ENCODE measurements at regions not wholly inside any gene's neighbourhood (a gene's known extent, or its start where the extent isn't known, plus 50 kb on each side); places are given as distances from the start of the nearest gene placed in this dataset.

DNA sequence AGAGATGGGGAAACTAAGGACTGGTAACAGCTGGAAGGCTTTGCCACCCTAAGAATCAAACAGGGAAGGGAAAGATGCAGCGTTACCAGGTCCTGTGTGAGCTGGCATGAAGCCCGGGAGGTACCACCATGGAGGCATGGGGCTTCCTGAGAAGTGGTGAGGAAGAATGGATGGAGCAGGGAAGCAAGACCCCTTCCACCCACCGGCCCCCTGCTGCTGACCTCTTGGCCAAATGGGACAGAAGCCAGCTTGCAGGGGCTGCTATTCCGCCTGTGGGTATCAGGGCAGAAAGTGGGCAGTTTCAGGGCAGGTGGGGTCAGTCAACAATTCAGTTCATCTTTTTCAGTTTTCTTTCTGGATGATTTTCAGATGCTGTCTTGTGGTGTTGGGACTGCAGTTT is 1099.9 kb downstream of the TBC1D22A start:
- ATAC-seq (ENCODE audit: low read depth), result no peak

More for the DNA sequence above, 1099.9 kb downstream of the TBC1D22A start:
- Histone ChIP-seq H3K23ac (ENCODE audit: low read depth, low read length) (no peak overlapping the region), H2BK20ac (ENCODE audit: low read depth, low read length) (no peak overlapping the region), H4K8ac (ENCODE audit: low read depth in 2 of 2, low read length in 2 of 2) (no peak overlapping the region), H3K27me3 (ENCODE audit: control insufficient read depth, insufficient read depth, low read length) (no peaks in the 10 kb centered on the region), H3K79me1 (ENCODE audit: low read depth in 1 of 2, low read length in 2 of 2) (no peaks in the 10 kb centered on the region), H3K27ac (ENCODE audit: insufficient read depth, low read length) (no peak overlapping the region), H3K9me1 (ENCODE audit: insufficient read depth, low read length) (no peaks in the 10 kb centered on the region), H3K18ac (ENCODE audit: low read depth, low read length) (no peak overlapping the region), H4K5ac (ENCODE audit: low read depth, low read length) (no peak overlapping the region), H3K14ac (replicated peaks; ENCODE audit: low read depth, low read length) (no peak overlapping the region), H3K9me3 (ENCODE audit: control insufficient read depth, insufficient read depth, low read length) (peaks cover 20% of the 10 kb centered on the region), H3K4ac (ENCODE audit: low read depth, low read length) (no peak overlapping the region), H2AK5ac (ENCODE audit: low read depth, low read length) (no peak overlapping the region), H2BK120ac (ENCODE audit: low read depth, low read length) (no peak overlapping the region), H3K4me1 (ENCODE audit: control insufficient read depth, insufficient read depth, low read length) (no peaks in the 10 kb centered on the region), H2BK15ac (ENCODE audit: low read depth, low read length) (no peak overlapping the region), H3K4me2 (ENCODE audit: low read depth, low read length) (no peak overlapping the region), H2BK5ac (ENCODE audit: low read depth, low read length, poor library complexity, severe bottlenecking) (no peak overlapping the region), H3K9ac (ENCODE audit: low read depth, low read length) (no peak overlapping the region), H3K4me3 (ENCODE audit: insufficient read depth, low read depth, low read length) (no peak overlapping the region), H4K91ac (ENCODE audit: insufficient read depth, low read depth, low read length) (no peak overlapping the region), H4K20me1 (ENCODE audit: insufficient read depth, low read length) (no peaks in the 10 kb centered on the region), H2AFZ (replicated peaks; ENCODE audit: low read length, poor library complexity) (no peak overlapping the region), H3K36me3 (ENCODE audit: control insufficient read depth, insufficient read depth, low read length) (no peaks in the 10 kb centered on the region), H2AK9ac (replicated peaks; ENCODE audit: low read depth, low read length, poor library complexity) (no peak overlapping the region), H3K56ac (ENCODE audit: extremely low read depth, insufficient read depth, low read length) (no peak overlapping the region)
- dilution Hi-C loops (cut with HindIII; ENCODE audit: low sequenced_read_pairs, unreplicated experiment), result no loop called here
- BruUV-seq (replicated peaks), result no TSS peak
- TF ChIP-seq RCOR1 (IDR thresholded peaks at IDR 0.05; ENCODE audit: insufficient replicate concordance, low read length) (no peak), FOS (IDR thresholded peaks at IDR 0.05; ENCODE audit: low read depth, low read length) (no peak), RAD21 (IDR thresholded peaks at IDR 0.05; ENCODE audit: low read length) (no peak), POLR2A (IDR thresholded peaks at IDR 0.05; ENCODE audit: low read depth, low read length) (no peak), NFE2L2 (IDR thresholded peaks at IDR 0.05; ENCODE audit: low read depth, low read length) (no peak), CEBPB (IDR thresholded peaks at IDR 0.05; ENCODE audit: low read depth, low read length) (no peak), SMC3 (IDR thresholded peaks at IDR 0.05; ENCODE audit: low read depth, low read length) (no peak), USF2 (IDR thresholded peaks at IDR 0.05; ENCODE audit: low read depth, low read length) (no peak), MXI1 (IDR thresholded peaks at IDR 0.05; ENCODE audit: borderline replicate concordance, low read depth, low read length) (no peak), MAFK (IDR thresholded peaks at IDR 0.05; ENCODE audit: low read depth, low read length) (no peak), CHD1 (IDR thresholded peaks at IDR 0.05; ENCODE audit: low read depth, low read length) (no peak), BHLHE40 (IDR thresholded peaks at IDR 0.05; ENCODE audit: low read depth, low read length) (no peak)
- TF ChIP-seq, protein P1, sequence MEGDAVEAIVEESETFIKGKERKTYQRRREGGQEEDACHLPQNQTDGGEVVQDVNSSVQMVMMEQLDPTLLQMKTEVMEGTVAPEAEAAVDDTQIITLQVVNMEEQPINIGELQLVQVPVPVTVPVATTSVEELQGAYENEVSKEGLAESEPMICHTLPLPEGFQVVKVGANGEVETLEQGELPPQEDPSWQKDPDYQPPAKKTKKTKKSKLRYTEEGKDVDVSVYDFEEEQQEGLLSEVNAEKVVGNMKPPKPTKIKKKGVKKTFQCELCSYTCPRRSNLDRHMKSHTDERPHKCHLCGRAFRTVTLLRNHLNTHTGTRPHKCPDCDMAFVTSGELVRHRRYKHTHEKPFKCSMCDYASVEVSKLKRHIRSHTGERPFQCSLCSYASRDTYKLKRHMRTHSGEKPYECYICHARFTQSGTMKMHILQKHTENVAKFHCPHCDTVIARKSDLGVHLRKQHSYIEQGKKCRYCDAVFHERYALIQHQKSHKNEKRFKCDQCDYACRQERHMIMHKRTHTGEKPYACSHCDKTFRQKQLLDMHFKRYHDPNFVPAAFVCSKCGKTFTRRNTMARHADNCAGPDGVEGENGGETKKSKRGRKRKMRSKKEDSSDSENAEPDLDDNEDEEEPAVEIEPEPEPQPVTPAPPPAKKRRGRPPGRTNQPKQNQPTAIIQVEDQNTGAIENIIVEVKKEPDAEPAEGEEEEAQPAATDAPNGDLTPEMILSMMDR (conservative IDR thresholded peaks at IDR 0.05; ENCODE audit: low read depth, low read length), result no peak
- TF ChIP-seq, protein P2, sequence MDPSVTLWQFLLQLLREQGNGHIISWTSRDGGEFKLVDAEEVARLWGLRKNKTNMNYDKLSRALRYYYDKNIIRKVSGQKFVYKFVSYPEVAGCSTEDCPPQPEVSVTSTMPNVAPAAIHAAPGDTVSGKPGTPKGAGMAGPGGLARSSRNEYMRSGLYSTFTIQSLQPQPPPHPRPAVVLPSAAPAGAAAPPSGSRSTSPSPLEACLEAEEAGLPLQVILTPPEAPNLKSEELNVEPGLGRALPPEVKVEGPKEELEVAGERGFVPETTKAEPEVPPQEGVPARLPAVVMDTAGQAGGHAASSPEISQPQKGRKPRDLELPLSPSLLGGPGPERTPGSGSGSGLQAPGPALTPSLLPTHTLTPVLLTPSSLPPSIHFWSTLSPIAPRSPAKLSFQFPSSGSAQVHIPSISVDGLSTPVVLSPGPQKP (IDR thresholded peaks at IDR 0.05; ENCODE audit: borderline replicate concordance, low read depth, low read length), result no peak
- intact Hi-C loops (cut with micrococcal nuclease), result no loop called here
- ChIA-PET CTCF (no interaction called here), POLR2A (ENCODE audit: unreplicated experiment) (no interaction called here)
- WGBS, 2 experiments (ENCODE audit: extremely low coverage in 2 of 2, insufficient read length in 1 of 2), result no CpG with 5 or more reads among the region's 4 CpGs
- in situ Hi-C loops (cut with MboI; ENCODE audit: low sequenced_read_pairs), result no loop called here
- no peak for DNase-seq

Data from IMR-90 (cell line).